Activated CD4-positive, alpha-beta T cell treated with anti-CD3 and anti-CD28 coated beads, Interleukin-2, Interleukin-4, amounts not matched to agents 100 ng/mL and 50 ng/mL, durations not matched to agents 16 hours and 8 hours (primary cell): ENCODE measurements at regions not wholly inside any gene's neighbourhood (a gene's known extent, or its start where the extent isn't known, plus 50 kb on each side); places are given as distances from the start of the nearest gene placed in this dataset.

ENCODE experiments used
- DNase-seq: peaks from one replicate; pipeline ENCODE4 v3.0.0-alpha.2; 2020; ENCODE audit warnings: low spot score

- no peak for DNase-seq
Observed at GRCh38 chr10:47231414-47231813, 68.6 kb upstream of the GDF10 start.

GRCh38 chr10:47233631-47234030, 66.4 kb upstream of the GDF10 start:
- DNase-seq = no peak

- no peak for DNase-seq
Observed at GRCh38 chr10:47235484-47235883, 64.5 kb upstream of the GDF10 start.

- no peak for DNase-seq
Observed at GRCh38 chr10:47237316-47238260, 62.4 kb upstream of the GDF10 start.

GRCh38 chr10:47238331-47239095, 61.5 kb upstream of the GDF10 start:
- DNase-seq = no peak

GRCh38 chr10:47239211-47239610, 60.8 kb upstream of the GDF10 start:
- no peak for DNase-seq

- no peak for DNase-seq
Observed at GRCh38 chr10:47240173-47240572, 59.8 kb upstream of the GDF10 start.

- DNase-seq = no peak
Observed at GRCh38 chr10:47241256-47241655, 58.7 kb upstream of the GDF10 start.

- DNase-seq = no peak
Observed at GRCh38 chr10:47241946-47242867, 57.8 kb upstream of the GDF10 start.

- DNase-seq = no peak
Observed at GRCh38 chr10:47243356-47243755, 56.6 kb upstream of the GDF10 start.

GRCh38 chr10:47243791-47244190, 56.2 kb upstream of the GDF10 start:
- no peak for DNase-seq

- DNase-seq = no peak
Observed at GRCh38 chr10:47244560-47245500, 55.2 kb upstream of the GDF10 start.

- no peak for DNase-seq
Observed at GRCh38 chr10:47245731-47246350, 54.2 kb upstream of the GDF10 start.

GRCh38 chr10:47246406-47247147, 53.4 kb upstream of the GDF10 start:
- DNase-seq = no peak

- DNase-seq = no peak
Observed at GRCh38 chr10:47247148-47248059, 52.6 kb upstream of the GDF10 start.

GRCh38 chr10:47248386-47249090, 51.5 kb upstream of the GDF10 start:
- no peak for DNase-seq

GRCh38 chr10:47249881-47250280, 50.1 kb upstream of the GDF10 start:
- DNase-seq = no peak
